Fibroblast of mammary gland (primary cell): ENCODE measurements at regions not wholly inside any gene's neighbourhood (a gene's known extent, or its start where the extent isn't known, plus 50 kb on each side); places are given as distances from the start of the nearest gene placed in this dataset.

Experiments
- DNase-seq: peaks from one replicate; pipeline ENCODE4 v3.0.0-alpha.2; 2010; ENCODE audit warnings: low read depth
- H3K4me3 ChIP-seq: 2 replicates; pipeline ENCODE4 v1.5.1; 2011; ENCODE audit warnings: low read depth, mild to moderate bottlenecking, low read length, moderate library complexity; ENCODE audit not compliant: control insufficient read depth
- TF ChIP-seq, protein P1 (sequence below): conservative IDR thresholded peaks from 2 replicates; pipeline ENCODE4 v1.5.1; 2011; ENCODE audit warnings: low read depth, low read length, inconsistent platforms; ENCODE audit not compliant: control insufficient read depth, insufficient read depth

DNA sequence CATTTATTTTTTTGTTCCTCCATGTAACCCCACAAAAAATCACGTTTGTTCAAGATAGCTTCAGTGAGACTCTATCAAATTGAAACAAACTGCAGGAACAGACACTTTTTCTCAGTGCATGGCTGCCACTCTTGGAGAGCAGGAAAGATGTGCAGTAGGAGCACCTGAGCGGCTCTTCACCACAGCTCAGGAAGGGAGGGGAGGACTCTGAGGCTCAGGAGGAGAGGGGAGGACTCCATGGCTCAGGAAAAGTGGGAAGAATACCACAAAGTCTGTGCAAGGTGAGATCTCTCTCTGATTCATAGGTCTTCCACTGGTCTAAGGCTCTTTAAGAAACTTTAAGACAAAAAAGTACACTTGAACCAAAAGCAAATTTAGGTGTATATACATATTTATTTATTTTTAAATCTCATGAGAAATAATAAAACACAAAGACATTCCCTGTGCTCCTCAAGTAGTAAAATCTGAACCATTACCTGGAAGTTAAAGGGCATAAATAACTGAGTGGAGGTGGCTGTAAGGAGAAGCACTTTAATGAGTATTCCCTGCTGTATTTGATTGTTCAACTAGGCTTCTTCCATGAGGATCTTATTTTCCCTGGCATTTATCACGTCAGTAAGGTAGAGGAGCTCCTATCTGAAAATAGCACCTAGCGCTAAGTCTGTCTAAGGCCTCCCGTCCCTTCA, 69.2 kb upstream of the CCN6 start:
- DNase-seq, result no peak
- TF ChIP-seq, protein P1, sequence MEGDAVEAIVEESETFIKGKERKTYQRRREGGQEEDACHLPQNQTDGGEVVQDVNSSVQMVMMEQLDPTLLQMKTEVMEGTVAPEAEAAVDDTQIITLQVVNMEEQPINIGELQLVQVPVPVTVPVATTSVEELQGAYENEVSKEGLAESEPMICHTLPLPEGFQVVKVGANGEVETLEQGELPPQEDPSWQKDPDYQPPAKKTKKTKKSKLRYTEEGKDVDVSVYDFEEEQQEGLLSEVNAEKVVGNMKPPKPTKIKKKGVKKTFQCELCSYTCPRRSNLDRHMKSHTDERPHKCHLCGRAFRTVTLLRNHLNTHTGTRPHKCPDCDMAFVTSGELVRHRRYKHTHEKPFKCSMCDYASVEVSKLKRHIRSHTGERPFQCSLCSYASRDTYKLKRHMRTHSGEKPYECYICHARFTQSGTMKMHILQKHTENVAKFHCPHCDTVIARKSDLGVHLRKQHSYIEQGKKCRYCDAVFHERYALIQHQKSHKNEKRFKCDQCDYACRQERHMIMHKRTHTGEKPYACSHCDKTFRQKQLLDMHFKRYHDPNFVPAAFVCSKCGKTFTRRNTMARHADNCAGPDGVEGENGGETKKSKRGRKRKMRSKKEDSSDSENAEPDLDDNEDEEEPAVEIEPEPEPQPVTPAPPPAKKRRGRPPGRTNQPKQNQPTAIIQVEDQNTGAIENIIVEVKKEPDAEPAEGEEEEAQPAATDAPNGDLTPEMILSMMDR, result no peak
- no peak overlapping the region for H3K4me3 ChIP-seq

DNA sequence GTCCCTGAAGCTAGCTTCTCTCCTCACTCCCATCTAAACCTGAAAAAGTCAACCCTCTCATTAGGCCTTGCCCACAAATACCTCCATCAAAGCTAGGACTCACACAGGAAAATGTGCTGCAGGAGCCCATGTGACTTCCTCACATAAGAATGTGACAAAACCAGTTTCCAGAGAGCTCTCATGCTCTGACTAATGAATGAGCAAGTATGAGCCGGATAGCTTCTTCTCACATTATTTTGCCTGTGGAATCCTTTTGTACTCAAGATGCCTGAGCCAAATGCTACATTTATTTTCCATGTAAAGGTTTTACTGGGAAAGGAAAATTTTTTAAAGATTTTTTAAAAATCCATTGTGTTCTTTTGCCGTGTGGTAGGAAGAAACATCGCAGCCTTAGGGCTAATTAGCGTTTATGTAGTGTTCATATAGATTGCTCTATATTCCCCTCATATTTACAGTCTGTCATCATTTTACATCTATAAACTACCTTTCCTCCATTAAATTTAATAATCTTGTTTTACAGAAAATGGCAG, 68.6 kb upstream of the CCN6 start:
- TF ChIP-seq, protein P1, result no peak
- no peak overlapping the region for H3K4me3 ChIP-seq
- peak; percentile 94 for DNase-seq

DNA sequence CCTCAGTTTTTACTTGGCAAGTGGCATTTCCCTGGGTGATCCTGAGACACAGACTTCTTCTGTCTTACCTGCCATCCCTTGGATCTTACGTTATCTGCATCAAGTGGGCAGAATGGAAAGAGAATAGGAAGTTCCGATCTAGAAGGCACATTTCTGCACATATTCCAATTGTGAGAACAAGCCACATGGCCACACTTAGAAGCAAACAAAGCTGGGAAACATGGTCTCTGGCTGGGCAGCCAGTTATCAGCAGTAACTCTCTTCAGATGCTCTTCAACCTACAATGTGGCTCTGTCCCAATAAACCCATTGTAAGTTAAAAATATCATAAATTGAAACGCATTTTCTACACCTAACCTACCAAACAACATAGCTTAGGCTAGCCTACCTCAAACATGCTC, 67.3 kb upstream of the CCN6 start:
- DNase-seq, result no peak
- no peak overlapping the region for H3K4me3 ChIP-seq
- TF ChIP-seq, protein P1, result no peak

DNA sequence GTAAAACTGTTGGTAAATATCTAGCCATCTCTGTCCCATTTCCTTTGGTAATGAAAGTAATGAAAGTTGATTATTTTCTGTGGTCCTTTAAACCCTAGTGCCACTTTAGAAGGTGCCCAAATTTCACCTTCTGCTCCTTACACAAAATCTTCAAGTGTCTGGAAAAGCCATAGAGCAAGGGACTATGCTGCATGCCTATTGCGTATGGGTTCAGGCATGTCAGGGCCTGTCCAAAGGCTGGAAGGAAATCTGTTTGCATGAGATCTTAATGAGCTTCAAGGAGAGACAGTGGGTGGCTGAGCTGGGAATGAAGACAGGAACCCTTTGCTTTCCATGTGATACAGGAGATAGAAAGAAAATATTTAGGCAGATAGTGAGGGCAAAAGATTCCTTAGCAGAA, 66.6 kb upstream of the CCN6 start:
- no peak overlapping the region for H3K4me3 ChIP-seq
- peak; percentile 40 for DNase-seq
- TF ChIP-seq, protein P1, result no peak

DNA sequence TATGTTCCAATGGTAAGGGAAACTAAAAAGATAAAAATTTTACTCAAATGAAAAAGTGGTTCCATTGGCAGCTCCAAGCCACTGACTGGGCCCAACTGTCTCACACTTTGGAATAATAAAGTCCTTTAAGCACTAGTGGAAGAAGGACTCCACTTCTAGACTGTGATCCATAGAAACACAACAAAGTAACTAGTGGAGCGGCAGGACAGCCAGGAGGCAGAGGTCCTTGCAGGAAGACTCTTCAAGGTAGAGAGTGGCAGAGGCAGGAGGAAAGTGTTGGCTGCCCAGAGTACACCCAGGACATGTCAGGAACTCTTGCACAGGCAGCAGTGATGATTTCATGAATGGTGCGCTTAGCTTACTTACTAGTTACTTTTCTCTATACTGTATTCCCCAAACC, 65.0 kb upstream of the CCN6 start:
- DNase-seq, result no peak
- no peak overlapping the region for H3K4me3 ChIP-seq
- TF ChIP-seq, protein P1, result no peak

DNA sequence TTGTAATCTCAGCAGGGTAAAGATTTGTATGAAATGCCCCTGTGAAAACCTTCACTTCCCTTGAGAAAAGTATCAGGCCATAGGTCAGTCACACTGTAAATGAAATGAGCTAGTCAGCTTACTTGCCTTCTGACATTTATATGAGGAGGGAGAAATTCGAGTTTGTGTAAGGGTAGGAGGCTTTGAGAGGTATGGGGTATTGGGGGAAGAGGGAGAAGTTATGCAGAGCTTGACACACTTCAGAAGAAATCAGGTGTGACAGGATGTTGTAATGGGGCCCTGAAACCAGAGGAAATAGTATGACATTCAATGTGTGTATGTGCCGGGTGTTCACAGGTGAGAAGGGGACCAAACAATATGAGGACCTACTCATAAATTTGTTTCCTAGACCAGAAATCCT, 64.2 kb upstream of the CCN6 start:
- DNase-seq, result no peak
- TF ChIP-seq, protein P1, result no peak
- H3K4me3 ChIP-seq, result no peak overlapping the region
